GM18870 (cell line): ENCODE measurements at regions not wholly inside any gene's neighbourhood (a gene's known extent, or its start where the extent isn't known, plus 50 kb on each side); places are given as distances from the start of the nearest gene placed in this dataset.

Experiments used
- ATAC-seq: cut with Tn5 transposase; IDR thresholded peaks from one replicate; pipeline ENCODE4 v1.9.1; 2021; ENCODE audit warnings: moderate library complexity; ENCODE audit not compliant: unreplicated experiment

DNA sequence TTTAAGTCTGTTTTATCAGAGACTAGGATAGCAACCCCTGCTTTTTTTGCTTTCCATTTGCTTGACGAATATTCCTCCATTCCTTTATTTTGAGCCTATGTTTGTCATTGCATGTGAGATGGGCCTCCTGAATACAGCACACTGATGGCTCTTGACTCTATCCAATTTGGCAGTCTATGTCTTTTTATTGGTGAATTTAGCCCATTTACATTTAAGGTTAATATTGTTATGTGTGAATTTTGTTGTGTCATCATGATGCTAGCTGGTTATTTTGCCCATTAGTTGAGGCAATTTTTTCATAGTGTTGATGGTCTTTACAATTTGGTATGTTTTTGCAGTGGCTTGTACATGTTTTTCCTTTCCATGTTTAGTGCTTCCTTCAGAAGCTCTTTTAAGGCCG, 50.7 kb upstream of the PDE4B start:
- no peak for ATAC-seq
